ENCODE measurements at regions not wholly inside any gene's neighbourhood (a gene's known extent, or its start where the extent isn't known, plus 50 kb on each side); places are given as distances from the start of the nearest gene placed in this dataset.

DNA sequence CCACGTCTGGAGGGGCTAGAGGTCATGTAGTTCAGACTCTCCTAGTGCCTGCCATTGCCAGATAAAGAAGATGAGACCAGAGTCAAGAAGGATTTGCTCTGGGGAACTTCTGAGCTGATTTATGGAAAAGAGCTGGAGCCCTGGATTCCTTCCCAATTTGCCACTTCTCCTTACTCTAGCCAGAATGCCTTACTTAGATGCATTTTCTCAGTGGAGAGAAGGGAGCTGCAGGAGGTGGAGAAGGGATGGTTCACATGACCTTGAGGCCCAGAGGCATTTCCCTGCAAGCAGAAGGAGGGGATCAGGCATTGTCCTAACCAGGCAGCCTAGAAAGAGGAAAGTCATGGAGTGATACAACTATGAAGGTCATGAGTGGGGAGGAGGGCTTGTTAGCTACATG, 122.2 kb downstream of the UNC5CL start:
- no peak overlapping the region for H3K4me3 ChIP-seq (ENCODE audit: control insufficient read depth, low read depth, low read length)
- TF ChIP-seq, protein P1, sequence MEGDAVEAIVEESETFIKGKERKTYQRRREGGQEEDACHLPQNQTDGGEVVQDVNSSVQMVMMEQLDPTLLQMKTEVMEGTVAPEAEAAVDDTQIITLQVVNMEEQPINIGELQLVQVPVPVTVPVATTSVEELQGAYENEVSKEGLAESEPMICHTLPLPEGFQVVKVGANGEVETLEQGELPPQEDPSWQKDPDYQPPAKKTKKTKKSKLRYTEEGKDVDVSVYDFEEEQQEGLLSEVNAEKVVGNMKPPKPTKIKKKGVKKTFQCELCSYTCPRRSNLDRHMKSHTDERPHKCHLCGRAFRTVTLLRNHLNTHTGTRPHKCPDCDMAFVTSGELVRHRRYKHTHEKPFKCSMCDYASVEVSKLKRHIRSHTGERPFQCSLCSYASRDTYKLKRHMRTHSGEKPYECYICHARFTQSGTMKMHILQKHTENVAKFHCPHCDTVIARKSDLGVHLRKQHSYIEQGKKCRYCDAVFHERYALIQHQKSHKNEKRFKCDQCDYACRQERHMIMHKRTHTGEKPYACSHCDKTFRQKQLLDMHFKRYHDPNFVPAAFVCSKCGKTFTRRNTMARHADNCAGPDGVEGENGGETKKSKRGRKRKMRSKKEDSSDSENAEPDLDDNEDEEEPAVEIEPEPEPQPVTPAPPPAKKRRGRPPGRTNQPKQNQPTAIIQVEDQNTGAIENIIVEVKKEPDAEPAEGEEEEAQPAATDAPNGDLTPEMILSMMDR (conservative IDR thresholded peaks at IDR 0.05; ENCODE audit: control insufficient read depth, insufficient read depth, low read depth, low read length), result no peak
- DNase-seq (ENCODE audit: low read depth), result no peak

DNA sequence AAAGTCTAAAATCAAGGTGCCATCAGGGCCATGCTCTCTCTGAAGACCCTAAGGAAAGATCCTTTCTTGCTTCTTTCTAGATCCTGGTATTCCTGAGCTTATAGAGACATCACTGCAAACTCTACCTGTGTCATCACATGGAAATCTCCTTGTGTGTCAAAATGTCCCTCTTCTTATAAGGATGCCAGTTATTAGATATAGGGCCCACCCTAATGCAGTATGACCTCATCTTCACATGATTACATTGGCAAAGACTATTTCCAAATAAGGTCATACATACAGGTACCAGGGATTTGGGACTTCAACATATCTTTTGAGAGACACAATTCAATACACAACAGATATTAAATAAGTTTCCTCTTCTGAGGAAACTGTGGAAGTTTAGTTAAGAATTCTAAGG, 123.9 kb downstream of the UNC5CL start:
- H3K4me3 ChIP-seq (ENCODE audit: control insufficient read depth, low read depth, low read length), result no peak overlapping the region
- DNase-seq (ENCODE audit: low read depth), result no peak
- TF ChIP-seq, protein P1 (conservative IDR thresholded peaks at IDR 0.05; ENCODE audit: control insufficient read depth, insufficient read depth, low read depth, low read length), result no peak

DNA sequence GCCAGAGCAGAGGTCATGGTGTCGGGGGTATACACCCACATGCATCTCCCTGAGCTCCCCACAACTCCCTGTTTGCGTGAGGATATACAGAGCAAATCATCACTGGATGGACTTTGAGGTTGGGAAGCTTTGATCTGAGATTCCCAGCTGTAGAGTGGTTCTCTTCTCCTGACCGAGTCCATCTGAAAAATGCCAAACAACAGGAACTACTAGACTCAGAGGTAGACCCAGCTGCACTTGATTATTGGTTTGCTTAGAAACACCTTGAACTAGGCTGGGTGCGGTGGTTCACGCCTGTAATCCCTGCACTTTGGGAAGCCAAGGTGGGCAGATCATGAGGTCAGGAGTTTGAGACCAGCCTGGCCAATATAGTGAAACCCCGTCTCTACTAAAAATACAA, 125.0 kb downstream of the UNC5CL start:
- no peak overlapping the region for H3K4me3 ChIP-seq (ENCODE audit: control insufficient read depth, low read depth, low read length)
- no peak for DNase-seq (ENCODE audit: low read depth)
- TF ChIP-seq, protein P1 (conservative IDR thresholded peaks at IDR 0.05; ENCODE audit: control insufficient read depth, insufficient read depth, low read depth, low read length), result no peak

DNA sequence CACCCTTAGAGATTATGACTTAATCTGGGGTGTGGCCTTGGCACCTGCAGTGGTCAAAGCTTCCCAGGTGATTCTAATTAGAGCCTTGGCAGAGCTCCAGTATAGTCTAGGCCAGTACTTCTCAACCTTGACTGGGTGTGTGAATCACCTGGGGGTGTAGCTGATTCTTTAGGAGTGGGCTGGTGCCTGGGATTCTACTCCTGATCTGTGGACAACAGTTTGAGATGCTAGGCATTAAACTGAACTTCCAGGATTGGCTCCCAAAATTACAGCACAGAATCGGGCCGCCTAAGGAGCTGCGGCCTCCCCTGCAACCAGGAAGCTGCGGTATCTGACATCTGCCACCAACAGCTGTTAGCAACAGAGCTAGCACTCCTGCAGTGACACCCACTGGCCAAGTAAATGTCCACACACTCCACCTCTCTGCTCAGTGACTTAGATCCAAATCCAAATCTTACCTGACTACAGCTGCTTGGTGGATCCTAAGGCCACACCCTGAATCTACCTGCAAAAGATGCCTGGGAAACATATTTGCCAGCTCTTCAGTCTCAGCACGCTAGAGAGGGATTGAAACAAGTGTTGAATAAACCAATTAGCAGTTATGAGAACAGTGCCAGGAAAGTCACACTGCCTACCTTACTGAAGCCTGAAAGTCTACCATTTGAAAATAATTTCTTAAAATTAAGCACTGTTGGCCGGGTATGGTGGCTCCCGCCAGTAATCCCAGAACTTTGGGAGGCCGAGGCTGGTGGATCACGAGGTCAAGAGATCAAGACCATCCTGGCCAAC, 126.7 kb downstream of the UNC5CL start:
- peak; percentile 21 for DNase-seq (ENCODE audit: low read depth)
- H3K4me3 ChIP-seq (ENCODE audit: control insufficient read depth, low read depth, low read length), result no peak overlapping the region
- TF ChIP-seq, protein P1 (conservative IDR thresholded peaks at IDR 0.05; ENCODE audit: control insufficient read depth, insufficient read depth, low read depth, low read length), result peak; percentile 19

DNA sequence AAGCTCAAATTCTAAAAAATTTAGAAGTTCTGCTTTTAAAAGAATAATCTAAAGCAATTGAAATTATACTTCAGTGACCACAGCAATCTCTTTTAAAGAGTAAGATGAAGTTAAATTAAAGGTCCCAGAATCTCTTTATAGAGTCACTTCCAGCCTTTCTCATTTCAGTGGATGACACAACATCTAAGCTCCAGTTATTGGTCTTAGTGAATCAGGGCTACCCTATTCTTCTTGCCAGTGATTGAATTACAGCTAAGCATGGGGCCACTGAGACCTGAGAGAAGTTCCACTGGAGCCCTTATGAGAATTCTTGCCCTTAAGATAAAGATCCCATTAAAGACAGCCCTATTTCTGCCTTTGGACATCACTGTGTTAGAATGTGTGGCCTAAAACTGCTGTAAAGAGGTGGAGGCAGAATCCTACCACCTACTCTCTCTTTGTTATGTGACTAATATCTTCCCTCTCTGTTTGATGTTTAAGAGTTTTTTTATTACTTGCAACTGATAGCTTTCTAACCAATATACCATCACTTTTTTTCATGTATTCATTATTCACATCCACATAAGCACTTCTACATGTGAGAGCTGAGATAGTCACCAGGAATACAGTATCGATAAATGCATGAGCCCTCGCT, 128.6 kb downstream of the UNC5CL start:
- DNase-seq (ENCODE audit: low read depth), result no peak
- TF ChIP-seq, protein P1 (conservative IDR thresholded peaks at IDR 0.05; ENCODE audit: control insufficient read depth, insufficient read depth, low read depth, low read length), result no peak
- H3K4me3 ChIP-seq (ENCODE audit: control insufficient read depth, low read depth, low read length), result no peak overlapping the region

DNA sequence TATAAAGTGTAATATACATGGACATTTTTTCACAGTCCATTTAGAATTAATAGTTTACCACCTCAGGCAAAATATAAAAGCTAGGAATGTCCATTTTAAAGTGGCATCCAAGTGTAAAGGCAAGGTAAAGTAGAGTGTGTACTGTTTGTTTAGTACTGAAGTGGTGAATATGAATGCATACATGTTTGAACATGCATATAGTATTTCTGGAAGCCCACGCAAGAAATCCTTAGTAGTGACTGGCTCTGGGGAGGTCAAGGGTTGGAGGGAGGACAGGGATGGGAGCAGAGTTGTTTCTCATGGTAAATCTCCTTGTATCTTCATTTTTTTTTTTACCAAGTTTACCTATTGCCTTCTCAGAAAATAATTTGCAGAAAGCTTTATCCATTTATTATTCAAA, 129.2 kb downstream of the UNC5CL start:
- TF ChIP-seq, protein P1 (conservative IDR thresholded peaks at IDR 0.05; ENCODE audit: control insufficient read depth, insufficient read depth, low read depth, low read length), result no peak
- H3K4me3 ChIP-seq (ENCODE audit: control insufficient read depth, low read depth, low read length), result no peak overlapping the region
- no peak for DNase-seq (ENCODE audit: low read depth)

Data from fibroblast of mammary gland (primary cell).